ENCODE measurements at regions not wholly inside any gene's neighbourhood (a gene's known extent, or its start where the extent isn't known, plus 50 kb on each side); places are given as distances from the start of the nearest gene placed in this dataset.

GRCh38 chr5:3312299-3312698 lies 283.3 kb upstream of the IRX1 start:
- Histone ChIP-seq H4K20me1 (ENCODE audit: insufficient read depth) (no peaks in the 10 kb centered on the region), H3K9me3 (ENCODE audit: insufficient read depth, low read depth) (no peaks in the 10 kb centered on the region), H3K9me2 (ENCODE audit: insufficient read depth) (no peaks in the 10 kb centered on the region), H3K79me2 (ENCODE audit: low read depth) (no peaks in the 10 kb centered on the region), H3K27me3 (ENCODE audit: insufficient read depth, low read depth) (peaks cover 50% of the 10 kb centered on the region), H3K4me2 (no peak overlapping the region), H3F3A (ENCODE audit: insufficient read depth, low read depth) (no peaks in the 10 kb centered on the region), H3K36me3 (ENCODE audit: low read depth) (no peaks in the 10 kb centered on the region), H3K27ac (no peak overlapping the region), H3K4me3 (no peak overlapping the region), H3K4me1 (replicated peaks; ENCODE audit: insufficient read depth) (0 out of 2 replicates have a peak, but pooled peaks cover 4% of the 10 kb centered on the region), H2AFZ (no peak overlapping the region)
- DNase-seq = no peak
- ChIA-PET POLR2A (ENCODE audit: unreplicated experiment) (no interaction called here), CTCF (no interaction called here)
- intact Hi-C loops (cut with micrococcal nuclease; ENCODE audit: unreplicated experiment) = no loop called here
- no TSS peak for BruUV-seq (replicated peaks)
- TF ChIP-seq CTCF (conservative IDR thresholded peaks at IDR 0.05) = no peak
- TF ChIP-seq EZH2 (IDR thresholded peaks at IDR 0.05; ENCODE audit: low read depth) = no peak

- H3K4me1 ChIP-seq (replicated peaks; ENCODE audit: insufficient read depth) = 0 out of 2 replicates have a peak, but pooled peaks cover 4% of the 10 kb centered on the region
- BruUV-seq (replicated peaks) = no TSS peak
- no peak overlapping the region for H3K27ac ChIP-seq
- no peaks in the 10 kb centered on the region for H3K36me3 ChIP-seq (ENCODE audit: low read depth)
- DNase-seq = no peak
- ChIA-PET POLR2A (ENCODE audit: unreplicated experiment) (no interaction called here), CTCF (no interaction called here)
- H3K9me2 ChIP-seq (ENCODE audit: insufficient read depth) = no peaks in the 10 kb centered on the region
- no peak overlapping the region for H3K4me3 ChIP-seq
- H3K27me3 ChIP-seq (ENCODE audit: insufficient read depth, low read depth) = peaks cover 52% of the 10 kb centered on the region
- no peaks in the 10 kb centered on the region for H3F3A ChIP-seq (ENCODE audit: insufficient read depth, low read depth)
- no peak overlapping the region for H3K4me2 ChIP-seq
- intact Hi-C loops (cut with micrococcal nuclease; ENCODE audit: unreplicated experiment) = no loop called here
- H3K9me3 ChIP-seq (ENCODE audit: insufficient read depth, low read depth) = no peaks in the 10 kb centered on the region
- H2AFZ ChIP-seq = no peak overlapping the region
- H4K20me1 ChIP-seq (ENCODE audit: insufficient read depth) = no peaks in the 10 kb centered on the region
- no peak for TF ChIP-seq EZH2 (IDR thresholded peaks at IDR 0.05; ENCODE audit: low read depth)
- no peak for TF ChIP-seq CTCF (conservative IDR thresholded peaks at IDR 0.05)
- no peaks in the 10 kb centered on the region for H3K79me2 ChIP-seq (ENCODE audit: low read depth)
Measured at GRCh38 chr5:3311433-3311832, 284.2 kb upstream of the IRX1 start.

- peak; percentile 44 to 58 for DNase-seq
- no peak overlapping the region for H3K4me2 ChIP-seq
- CTCF ChIA-PET = no interaction called here
- H3K27ac ChIP-seq = no peak overlapping the region
- H3K9me2 ChIP-seq (ENCODE audit: insufficient read depth) = no peaks in the 10 kb centered on the region
- POLR2A ChIA-PET (ENCODE audit: unreplicated experiment) = no interaction called here
- H3F3A ChIP-seq (ENCODE audit: insufficient read depth, low read depth) = no peaks in the 10 kb centered on the region
- no peak for TF ChIP-seq EZH2 (IDR thresholded peaks at IDR 0.05; ENCODE audit: low read depth)
- no peak for TF ChIP-seq CTCF (conservative IDR thresholded peaks at IDR 0.05)
- H2AFZ ChIP-seq = no peak overlapping the region
- H3K27me3 ChIP-seq (ENCODE audit: insufficient read depth, low read depth) = peaks cover 59% of the 10 kb centered on the region
- no TSS peak for BruUV-seq (replicated peaks)
- no peaks in the 10 kb centered on the region for H3K79me2 ChIP-seq (ENCODE audit: low read depth)
- intact Hi-C loops (cut with micrococcal nuclease; ENCODE audit: unreplicated experiment) = no loop called here
- no peaks in the 10 kb centered on the region for H4K20me1 ChIP-seq (ENCODE audit: insufficient read depth)
- no peaks in the 10 kb centered on the region for H3K36me3 ChIP-seq (ENCODE audit: low read depth)
- H3K4me1 ChIP-seq (replicated peaks; ENCODE audit: insufficient read depth) = 0 out of 2 replicates have a peak, but pooled peaks cover 4% of the 10 kb centered on the region
- no peaks in the 10 kb centered on the region for H3K9me3 ChIP-seq (ENCODE audit: insufficient read depth, low read depth)
- no peak overlapping the region for H3K4me3 ChIP-seq
Measured at GRCh38 chr5:3310541-3311261, 284.9 kb upstream of the IRX1 start.
